Right renal pelvis (tissue), 4 donors: ENCODE measurements at regions not wholly inside any gene's neighbourhood (a gene's known extent, or its start where the extent isn't known, plus 50 kb on each side); places are given as distances from the start of the nearest gene placed in this dataset.

Source experiments
- DNase-seq, 4 donors: peaks; one replicate each; pipeline ENCODE4 v3.0.0-alpha.2; 2013; ENCODE audit warnings: low read depth in 4 of 4, low spot score in 3 of 4, missing footprints in 1 of 4

- DNase-seq, result no peak
Measured at GRCh38 chr11:130636722-130637464, 188.4 kb downstream of the ADAMTS15 start.

GRCh38 chr11:130637566-130637965 is 189.1 kb downstream of the ADAMTS15 start:
- DNase-seq, result no peak

- DNase-seq, result peak in 2 of 4 donors; percentile 38 to 68
Measured at GRCh38 chr11:130638033-130638432, 189.6 kb downstream of the ADAMTS15 start.

GRCh38 chr11:130638624-130639023 is 190.2 kb downstream of the ADAMTS15 start:
- no peak for DNase-seq

- no peak for DNase-seq
Measured at GRCh38 chr11:130639369-130639768, 190.9 kb downstream of the ADAMTS15 start.

GRCh38 chr11:130640526-130640925 is 192.1 kb downstream of the ADAMTS15 start:
- no peak for DNase-seq

- no peak for DNase-seq
Measured at GRCh38 chr11:130641876-130642275, 193.4 kb downstream of the ADAMTS15 start.

GRCh38 chr11:130642994-130643393 is 194.5 kb downstream of the ADAMTS15 start:
- no peak for DNase-seq

- no peak for DNase-seq
Measured at GRCh38 chr11:130644187-130644586, 195.7 kb downstream of the ADAMTS15 start.

GRCh38 chr11:130645164-130645842 is 196.9 kb downstream of the ADAMTS15 start:
- DNase-seq, result no peak

- DNase-seq, result no peak
Measured at GRCh38 chr11:130645843-130646197, 197.4 kb downstream of the ADAMTS15 start.

- DNase-seq, result no peak
Measured at GRCh38 chr11:130646881-130647280, 198.4 kb downstream of the ADAMTS15 start.

- DNase-seq, result no peak
Measured at GRCh38 chr11:130647371-130647770, 198.9 kb downstream of the ADAMTS15 start.

- DNase-seq, result no peak
Measured at GRCh38 chr11:130649801-130650200, 201.4 kb downstream of the ADAMTS15 start.

GRCh38 chr11:130650456-130651030 is 202.1 kb downstream of the ADAMTS15 start:
- no peak for DNase-seq

GRCh38 chr11:130651066-130651855 is 202.8 kb downstream of the ADAMTS15 start:
- DNase-seq, result no peak

GRCh38 chr11:130652671-130653335 is 204.4 kb downstream of the ADAMTS15 start:
- DNase-seq, result no peak

GRCh38 chr11:130653838-130654636 is 205.6 kb downstream of the ADAMTS15 start:
- DNase-seq, result peak in 2 of 4 donors; percentile 67 to 77

- DNase-seq, result no peak
Measured at GRCh38 chr11:130655300-130655699, 206.9 kb downstream of the ADAMTS15 start.

GRCh38 chr11:130666781-130667251 is 218.4 kb downstream of the ADAMTS15 start:
- DNase-seq, result no peak
